Lower leg skin (tissue), 4 donors: ENCODE measurements at regions not wholly inside any gene's neighbourhood (a gene's known extent, or its start where the extent isn't known, plus 50 kb on each side); places are given as distances from the start of the nearest gene placed in this dataset.

Source experiments
- DNase-seq, 2 donors: peaks; one replicate each; pipeline ENCODE4 v3.0.0-alpha.2; 2019; ENCODE audit warnings: low spot score in 2 of 2
- H3K4me3 ChIP-seq: fragments of 200-600 bp; sonication (generic); 2 replicates; pipeline ENCODE4 v1.5.1; 2017; ENCODE audit warnings: mild to moderate bottlenecking, low read depth; ENCODE audit not compliant: poor library complexity, severe bottlenecking
- POLR2A ChIP-seq, 2 donors: fragments of 450-650 bp; IDR thresholded peaks; one replicate each; pipeline ENCODE4 v1.6.1; 2016 to 2017; ENCODE audit warnings: antibody characterized with exemption in 2 of 2, mild to moderate bottlenecking in 1 of 2, moderate library complexity in 1 of 2
- WGBS, 2 donors: methylation state at CpG; one replicate each; pipeline ENCODE4 v1.1.5; 2018; 5-methylcytosine and 5-hydroxymethylcytosine counted together
- intact Hi-C: fragments of 100-400 bp; cut with DNase I; formaldehyde crosslinking; loops from one replicate; pipeline ENCODE4 v1.15.0; 2023; ENCODE audit warnings: low total_unique reads
- TF ChIP-seq, protein P1 (sequence below), 3 donors: fragments of 450-650 bp; IDR thresholded peaks; one replicate each; pipeline ENCODE4 v1.5.1; 2016; ENCODE audit warnings: antibody characterized with exemption in 3 of 3, mild to moderate bottlenecking in 3 of 3, moderate library complexity in 2 of 3

DNA sequence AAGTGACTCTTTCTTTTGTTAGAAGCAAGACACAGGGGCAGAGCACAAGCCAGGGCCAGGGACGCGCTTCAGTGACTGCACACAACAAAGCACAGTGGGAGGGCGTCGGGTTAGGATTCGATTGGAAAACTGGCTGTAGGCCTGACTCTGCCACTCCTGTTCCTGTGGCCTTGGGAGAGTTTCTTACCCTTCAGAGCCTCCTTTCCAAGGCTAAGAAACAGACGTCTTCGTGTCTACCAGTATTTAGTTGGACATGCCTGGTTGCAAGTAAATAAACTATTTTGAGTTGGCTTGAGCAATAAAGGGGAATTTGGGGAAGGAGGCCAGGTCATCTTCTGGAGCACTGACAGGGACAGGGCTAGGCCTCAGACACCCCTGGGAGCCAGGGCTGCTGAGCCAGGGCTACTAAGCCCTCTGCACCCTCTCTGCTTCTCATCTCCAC is 549.1 kb downstream of the INSC start:
- no peak overlapping the region for H3K4me3 ChIP-seq

DNA sequence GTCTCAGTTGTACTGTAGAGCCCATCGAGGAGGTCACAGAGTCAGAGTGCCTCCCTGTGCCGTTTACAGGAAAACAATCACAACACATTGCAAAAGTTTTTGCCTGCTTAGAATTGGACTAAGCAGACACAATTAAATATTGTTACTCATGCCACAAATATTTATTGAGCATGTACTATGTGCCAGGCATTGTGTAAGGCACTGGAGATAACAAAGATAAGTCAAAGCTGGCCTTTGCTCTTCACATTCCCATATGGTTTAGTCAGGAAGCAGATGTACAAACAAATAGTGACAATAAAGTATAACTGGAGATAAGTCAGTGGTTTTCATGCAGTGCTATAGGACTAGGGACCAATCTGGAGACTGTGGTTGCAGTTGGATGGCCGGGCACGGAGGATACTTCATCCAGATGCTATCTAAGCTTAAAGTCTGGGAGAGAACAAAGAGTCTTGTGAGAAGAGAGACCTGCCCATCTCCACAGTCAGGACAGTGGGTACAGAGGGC is 550.7 kb downstream of the INSC start:
- H3K4me3 ChIP-seq, result no peak overlapping the region
- WGBS, 2 donors, result 71 to 74% methylated on average over 4 of the region's 4 CpGs
- intact Hi-C loops, result no loop called here
- DNase-seq, result no peak
- TF ChIP-seq POLR2A (IDR thresholded peaks at IDR 0.05), result no peak
- TF ChIP-seq, protein P1, sequence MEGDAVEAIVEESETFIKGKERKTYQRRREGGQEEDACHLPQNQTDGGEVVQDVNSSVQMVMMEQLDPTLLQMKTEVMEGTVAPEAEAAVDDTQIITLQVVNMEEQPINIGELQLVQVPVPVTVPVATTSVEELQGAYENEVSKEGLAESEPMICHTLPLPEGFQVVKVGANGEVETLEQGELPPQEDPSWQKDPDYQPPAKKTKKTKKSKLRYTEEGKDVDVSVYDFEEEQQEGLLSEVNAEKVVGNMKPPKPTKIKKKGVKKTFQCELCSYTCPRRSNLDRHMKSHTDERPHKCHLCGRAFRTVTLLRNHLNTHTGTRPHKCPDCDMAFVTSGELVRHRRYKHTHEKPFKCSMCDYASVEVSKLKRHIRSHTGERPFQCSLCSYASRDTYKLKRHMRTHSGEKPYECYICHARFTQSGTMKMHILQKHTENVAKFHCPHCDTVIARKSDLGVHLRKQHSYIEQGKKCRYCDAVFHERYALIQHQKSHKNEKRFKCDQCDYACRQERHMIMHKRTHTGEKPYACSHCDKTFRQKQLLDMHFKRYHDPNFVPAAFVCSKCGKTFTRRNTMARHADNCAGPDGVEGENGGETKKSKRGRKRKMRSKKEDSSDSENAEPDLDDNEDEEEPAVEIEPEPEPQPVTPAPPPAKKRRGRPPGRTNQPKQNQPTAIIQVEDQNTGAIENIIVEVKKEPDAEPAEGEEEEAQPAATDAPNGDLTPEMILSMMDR (IDR thresholded peaks at IDR 0.05), result no peak

More for the DNA sequence above, 549.1 kb downstream of the INSC start:
- DNase-seq, result no peak
- intact Hi-C loops, result no loop called here
- TF ChIP-seq, protein P1 (IDR thresholded peaks at IDR 0.05), result no peak
- TF ChIP-seq POLR2A (IDR thresholded peaks at IDR 0.05), result no peak
- WGBS, 2 donors, result 48 to 66% methylated on average over 7 of the region's 7 CpGs

DNA sequence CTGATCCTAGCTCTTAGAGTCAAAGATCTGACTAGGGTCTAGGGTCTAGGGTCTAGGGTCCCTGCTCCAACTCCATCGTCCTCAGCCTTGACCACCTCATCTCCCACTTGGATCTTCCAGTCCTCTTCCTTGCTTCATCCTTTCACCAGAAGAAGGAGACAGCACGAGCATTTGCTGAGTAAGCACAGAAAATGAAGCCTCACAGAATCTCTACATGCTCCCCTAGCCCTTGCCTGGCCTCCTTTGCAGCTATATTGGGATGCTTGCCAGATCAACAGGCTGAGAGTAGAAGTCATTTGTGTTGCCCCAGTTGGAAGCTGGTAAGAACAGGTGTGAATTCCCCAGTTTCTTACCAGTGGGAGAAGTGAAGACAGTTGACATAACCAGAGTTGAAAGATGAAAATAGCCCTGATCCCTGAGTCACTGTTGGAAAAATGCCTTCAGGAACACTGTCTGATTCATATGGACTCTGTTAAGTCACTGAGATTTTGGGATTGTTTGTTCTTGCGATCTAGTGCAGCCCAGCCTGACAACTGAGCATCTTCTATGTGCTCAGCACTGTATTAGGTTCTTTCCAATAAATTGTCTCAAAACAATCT is 552.5 kb downstream of the INSC start:
- no peak for TF ChIP-seq POLR2A (IDR thresholded peaks at IDR 0.05)
- TF ChIP-seq, protein P1 (IDR thresholded peaks at IDR 0.05), result no peak
- intact Hi-C loops, result no loop called here
- no peak for DNase-seq
- 88 to 94% methylated on average over 3 of the region's 3 CpGs for WGBS, 2 donors
- H3K4me3 ChIP-seq, result no peak overlapping the region

DNA sequence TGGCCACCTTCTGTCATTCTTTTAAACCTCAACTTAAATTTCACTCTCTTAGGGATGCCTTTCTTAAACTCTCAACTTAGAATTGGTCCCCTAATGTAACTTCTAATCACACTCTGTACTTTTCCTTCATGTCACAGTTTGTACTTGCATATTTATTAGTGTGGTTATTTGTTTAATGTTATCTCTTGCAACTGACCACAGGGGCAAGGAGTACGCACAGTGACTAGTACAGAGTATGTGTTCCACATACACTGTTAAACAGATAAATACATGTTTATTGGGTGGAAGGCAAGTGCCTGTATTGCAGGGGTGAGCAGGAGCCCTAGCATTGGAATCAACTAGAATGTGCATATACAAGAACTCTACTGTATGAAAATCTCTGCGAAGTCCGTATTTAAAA is 554.0 kb downstream of the INSC start:
- DNase-seq, result no peak
- WGBS, 2 donors, result 94 to 97% methylated on average over 3 of the region's 3 CpGs
- intact Hi-C loops, result no loop called here
- no peak overlapping the region for H3K4me3 ChIP-seq
- TF ChIP-seq POLR2A (IDR thresholded peaks at IDR 0.05), result no peak
- TF ChIP-seq, protein P1 (IDR thresholded peaks at IDR 0.05), result no peak

DNA sequence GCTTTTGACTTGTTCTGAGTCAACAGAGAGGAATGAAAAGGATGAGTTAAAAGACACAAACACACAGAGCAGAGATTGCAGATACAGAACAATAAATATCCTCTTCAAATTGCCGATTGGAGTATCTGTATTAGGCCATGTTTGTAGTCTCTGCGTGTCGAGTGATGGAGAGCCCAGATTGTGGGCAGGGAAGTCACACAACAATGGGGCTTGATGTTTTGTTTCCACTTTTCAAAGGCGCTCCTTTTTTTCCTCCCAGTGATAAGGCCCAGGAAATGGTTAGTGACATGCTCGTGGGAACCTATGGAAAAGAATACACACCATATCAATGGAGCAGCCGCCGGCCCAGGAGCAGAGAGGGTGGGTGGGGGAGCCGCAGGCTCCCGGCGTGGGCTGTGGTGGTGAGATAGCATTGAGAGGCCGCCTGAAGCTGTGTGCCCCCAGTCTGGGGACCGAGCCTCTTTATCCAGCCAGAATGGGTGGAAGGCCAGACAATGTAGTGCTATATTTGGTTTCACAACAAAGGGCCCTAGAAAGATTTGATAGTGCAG is 555.9 kb downstream of the INSC start:
- intact Hi-C loops, result no loop called here
- WGBS, 2 donors, result 87 to 91% methylated on average over 12 of the region's 12 CpGs
- TF ChIP-seq, protein P1 (IDR thresholded peaks at IDR 0.05), result no peak
- TF ChIP-seq POLR2A (IDR thresholded peaks at IDR 0.05), result no peak
- H3K4me3 ChIP-seq, result no peak overlapping the region
- DNase-seq, result no peak

DNA sequence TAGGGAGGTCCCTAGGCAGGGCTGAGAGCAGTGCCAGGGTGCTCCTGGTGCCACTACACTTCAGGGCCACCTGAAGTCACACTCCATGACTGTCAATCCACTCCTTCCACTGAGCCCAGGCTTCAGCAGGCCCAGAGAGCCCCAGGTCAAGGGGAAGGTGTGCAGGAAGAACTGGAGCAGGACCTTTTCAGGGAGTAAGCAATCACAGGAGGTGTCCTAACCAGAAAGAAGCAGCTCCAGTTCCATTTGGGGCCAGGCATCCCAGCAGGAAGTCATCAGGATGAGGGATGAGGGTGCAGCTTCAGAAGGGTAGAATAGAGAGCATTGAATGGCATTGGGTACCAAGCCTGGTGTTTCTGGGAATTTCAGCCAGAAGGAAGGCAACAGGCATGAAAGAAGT is 556.5 kb downstream of the INSC start:
- H3K4me3 ChIP-seq, result no peak overlapping the region
- DNase-seq, result no peak
- TF ChIP-seq POLR2A (IDR thresholded peaks at IDR 0.05), result no peak
- TF ChIP-seq, protein P1 (IDR thresholded peaks at IDR 0.05), result no peak
- intact Hi-C loops, result no loop called here
